Colonic mucosa (tissue), 4 donors: ENCODE measurements at regions not wholly inside any gene's neighbourhood (a gene's known extent, or its start where the extent isn't known, plus 50 kb on each side); places are given as distances from the start of the nearest gene placed in this dataset.
"Not testable (repeated sequence)": the region's sequence is repeated elsewhere in the genome, so short reads cannot be mapped to it uniquely, and the experiment has no call there.

Experiments used
- DNase-seq: peaks from one replicate; pipeline ENCODE4 v3.0.0-alpha.2; 2020
- H3K27ac ChIP-seq: fragments of 200-600 bp; one replicate; pipeline ENCODE4 v1.8.0; 2021
- H3K27me3 ChIP-seq: fragments of 200-600 bp; one replicate; pipeline ENCODE4 v1.8.0; 2021
- H3K36me3 ChIP-seq: fragments of 200-600 bp; one replicate; pipeline ENCODE4 v1.8.0; 2021
- H3K4me1 ChIP-seq: fragments of 200-600 bp; one replicate; pipeline ENCODE4 v1.8.0; 2021; ENCODE audit warnings: mild to moderate bottlenecking
- H3K4me3 ChIP-seq: fragments of 200-600 bp; one replicate; pipeline ENCODE4 v1.8.0; 2021
- H3K9ac ChIP-seq, 2 donors: one replicate each; pipeline ENCODE4 v1.7.0; 2013; ENCODE audit warnings: control low read depth in 2 of 2, low read depth in 2 of 2, low read length in 2 of 2
- H3K9me3 ChIP-seq: fragments of 200-600 bp; one replicate; pipeline ENCODE4 v1.8.0; 2021
- intact Hi-C: fragments of 100-400 bp; cut with DNase I; formaldehyde crosslinking; loops from one replicate; pipeline ENCODE4 v1.14.1; 2022
- TF ChIP-seq, protein P1 (sequence below): fragments of 200-600 bp; IDR thresholded peaks from one replicate; pipeline ENCODE4 v1.8.0; 2022; ENCODE audit warnings: antibody characterized with exemption, mild to moderate bottlenecking
- donor health status: healthy.
- donor health status: DM: no; HTN: no; CAD: no.
- donor health status: DM: no; HTN: no; CAD: no.

- intact Hi-C loops: no loop called here
- no peak overlapping the region for H3K9ac ChIP-seq
- H3K4me1 ChIP-seq: no peaks in the 10 kb centered on the region
- TF ChIP-seq, protein P1, sequence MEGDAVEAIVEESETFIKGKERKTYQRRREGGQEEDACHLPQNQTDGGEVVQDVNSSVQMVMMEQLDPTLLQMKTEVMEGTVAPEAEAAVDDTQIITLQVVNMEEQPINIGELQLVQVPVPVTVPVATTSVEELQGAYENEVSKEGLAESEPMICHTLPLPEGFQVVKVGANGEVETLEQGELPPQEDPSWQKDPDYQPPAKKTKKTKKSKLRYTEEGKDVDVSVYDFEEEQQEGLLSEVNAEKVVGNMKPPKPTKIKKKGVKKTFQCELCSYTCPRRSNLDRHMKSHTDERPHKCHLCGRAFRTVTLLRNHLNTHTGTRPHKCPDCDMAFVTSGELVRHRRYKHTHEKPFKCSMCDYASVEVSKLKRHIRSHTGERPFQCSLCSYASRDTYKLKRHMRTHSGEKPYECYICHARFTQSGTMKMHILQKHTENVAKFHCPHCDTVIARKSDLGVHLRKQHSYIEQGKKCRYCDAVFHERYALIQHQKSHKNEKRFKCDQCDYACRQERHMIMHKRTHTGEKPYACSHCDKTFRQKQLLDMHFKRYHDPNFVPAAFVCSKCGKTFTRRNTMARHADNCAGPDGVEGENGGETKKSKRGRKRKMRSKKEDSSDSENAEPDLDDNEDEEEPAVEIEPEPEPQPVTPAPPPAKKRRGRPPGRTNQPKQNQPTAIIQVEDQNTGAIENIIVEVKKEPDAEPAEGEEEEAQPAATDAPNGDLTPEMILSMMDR: no peak
- no peaks in the 10 kb centered on the region for H3K27me3 ChIP-seq
- H3K36me3 ChIP-seq: no peaks in the 10 kb centered on the region
- H3K9me3 ChIP-seq: no peaks in the 10 kb centered on the region
- no peak overlapping the region for H3K27ac ChIP-seq
- DNase-seq: no peak
- H3K4me3 ChIP-seq: no peak overlapping the region
These were observed 141.8 kb upstream of the FHL2 start for GRCh38 chr2:105540642-105541041.

DNA sequence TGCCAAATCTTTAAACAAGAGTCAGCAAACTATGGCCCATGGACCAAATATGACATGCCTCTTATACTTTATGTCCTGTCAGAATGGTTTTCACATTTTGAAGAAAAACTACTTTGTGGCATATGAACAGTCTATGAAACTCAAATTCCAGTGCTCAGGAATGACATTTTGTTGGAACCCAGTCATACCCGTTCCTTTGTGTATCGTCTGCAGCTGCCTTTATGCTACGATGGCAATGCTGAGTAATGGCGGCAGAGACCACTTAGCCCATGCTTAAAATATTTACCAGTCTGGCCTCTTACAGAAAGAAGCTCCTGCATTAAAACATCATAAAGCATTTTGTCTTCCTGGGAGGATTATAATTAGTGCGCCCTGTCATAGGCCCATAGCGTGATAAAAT is 140.5 kb upstream of the FHL2 start:
- TF ChIP-seq, protein P1: no peak
- Histone ChIP-seq H3K4me1 (no peaks in the 10 kb centered on the region), H3K27me3 (no peaks in the 10 kb centered on the region)

DNA sequence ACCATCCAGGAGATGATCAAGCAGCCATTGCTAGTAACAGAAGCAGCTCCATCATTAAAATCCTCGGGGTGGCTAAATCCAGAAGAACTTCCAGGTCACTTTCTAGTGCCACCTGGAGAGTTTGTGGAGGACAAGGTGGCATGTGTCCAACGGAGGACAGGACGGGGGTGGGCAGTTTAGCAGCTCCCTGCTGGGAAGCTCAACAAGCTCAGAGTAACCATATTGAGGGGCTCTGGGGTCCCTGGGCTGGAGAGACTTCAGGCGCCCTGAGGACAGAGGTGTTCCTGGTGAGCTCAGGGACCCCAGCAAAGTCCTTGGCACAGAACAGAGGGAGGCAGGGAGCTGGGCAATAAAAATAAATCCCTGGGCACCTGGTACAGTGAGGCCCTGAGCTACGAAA is 140.0 kb upstream of the FHL2 start:
- DNase-seq: no peak
- no peaks in the 10 kb centered on the region for H3K9me3 ChIP-seq
- intact Hi-C loops: no loop called here
- H3K4me3 ChIP-seq: no peak overlapping the region
- no peaks in the 10 kb centered on the region for H3K36me3 ChIP-seq
- no peaks in the 10 kb centered on the region for H3K27me3 ChIP-seq
- no peak overlapping the region for H3K27ac ChIP-seq
- no peak overlapping the region for H3K9ac ChIP-seq
- TF ChIP-seq, protein P1: no peak
- H3K4me1 ChIP-seq: no peaks in the 10 kb centered on the region

More for the DNA sequence above, 140.5 kb upstream of the FHL2 start:
- intact Hi-C loops: no loop called here
- Histone ChIP-seq H3K9ac (no peak overlapping the region), H3K4me3 (no peak overlapping the region), H3K9me3 (no peaks in the 10 kb centered on the region), H3K27ac (no peak overlapping the region), H3K36me3 (no peaks in the 10 kb centered on the region)
- no peak for DNase-seq

DNA sequence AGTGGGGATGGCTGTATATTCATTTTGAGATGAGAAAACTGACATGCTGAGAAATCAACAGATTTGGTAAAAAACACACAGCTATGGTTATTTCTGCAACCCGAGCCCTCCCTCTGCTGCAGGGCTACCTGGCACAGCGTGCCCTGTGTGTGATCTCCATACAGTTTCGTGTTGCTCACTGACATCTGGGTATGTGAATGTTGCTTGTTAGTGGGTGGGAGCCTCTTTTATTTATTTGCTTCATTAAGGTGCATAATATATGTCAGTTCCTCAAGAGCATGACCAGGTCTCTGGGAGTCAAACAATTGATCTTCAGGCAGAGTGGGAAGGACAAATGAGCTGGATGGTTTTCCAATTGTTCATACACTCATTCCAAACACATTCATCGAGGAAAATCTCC is 139.1 kb upstream of the FHL2 start:
- Histone ChIP-seq H3K27ac (no peak overlapping the region), H3K9me3 (no peaks in the 10 kb centered on the region), H3K9ac (no peak overlapping the region), H3K27me3 (no peaks in the 10 kb centered on the region), H3K36me3 (no peaks in the 10 kb centered on the region), H3K4me3 (no peak overlapping the region), H3K4me1 (no peaks in the 10 kb centered on the region)
- TF ChIP-seq, protein P1: no peak
- DNase-seq: no peak
- intact Hi-C loops: no loop called here

- Histone ChIP-seq H3K4me3 (no peak overlapping the region), H3K27ac (no peak overlapping the region), H3K9me3 (no peaks in the 10 kb centered on the region), H3K36me3 (no peaks in the 10 kb centered on the region), H3K4me1 (no peaks in the 10 kb centered on the region), H3K9ac (no peak overlapping the region), H3K27me3 (no peaks in the 10 kb centered on the region)
- intact Hi-C loops: no loop called here
- TF ChIP-seq, protein P1: no peak
- no peak for DNase-seq
These were observed 138.6 kb upstream of the FHL2 start for GRCh38 chr2:105537466-105537865.

GRCh38 chr2:105536175-105536574 is 137.3 kb upstream of the FHL2 start:
- no peaks in the 10 kb centered on the region for H3K9me3 ChIP-seq
- H3K4me1 ChIP-seq: no peaks in the 10 kb centered on the region
- TF ChIP-seq, protein P1: no peak
- no peak overlapping the region for H3K4me3 ChIP-seq
- DNase-seq: no peak
- intact Hi-C loops: no loop called here
- H3K27ac ChIP-seq: no peak overlapping the region
- no peak overlapping the region for H3K9ac ChIP-seq
- no peaks in the 10 kb centered on the region for H3K27me3 ChIP-seq
- no peaks in the 10 kb centered on the region for H3K36me3 ChIP-seq

DNA sequence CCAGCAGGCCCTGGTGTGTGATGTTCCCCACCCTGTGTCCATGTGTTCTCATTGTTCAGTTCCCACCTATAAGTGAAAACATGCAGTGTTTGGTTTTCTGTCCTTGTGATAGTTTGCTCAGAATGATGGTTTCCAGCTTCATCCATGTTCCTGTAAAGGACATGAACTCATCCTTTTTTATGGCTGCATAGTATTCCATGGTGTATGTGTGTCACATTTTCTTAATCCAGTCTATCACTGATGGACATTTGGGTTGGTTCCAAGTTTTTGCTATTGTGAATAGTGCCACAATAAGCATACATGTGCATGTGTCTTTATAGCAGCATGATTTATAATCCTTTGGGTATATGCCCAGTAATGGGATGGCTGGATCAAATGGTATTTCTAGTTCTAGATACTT is 130.4 kb upstream of the FHL2 start:
- H3K4me3 ChIP-seq, H3K9me3 ChIP-seq, DNase-seq, H3K36me3 ChIP-seq, H3K27ac ChIP-seq, H3K9ac ChIP-seq, H3K27me3 ChIP-seq, H3K4me1 ChIP-seq, intact Hi-C loops: not testable (repeated sequence)
